ENCODE measurements at regions not wholly inside any gene's neighbourhood (a gene's known extent, or its start where the extent isn't known, plus 50 kb on each side); places are given as distances from the start of the nearest gene placed in this dataset.

GRCh38 chr9:38182321-38182720, 113.3 kb upstream of the SHB start:
- Histone ChIP-seq H2AFZ (ENCODE audit: low read length) (no peak overlapping the region), H3K23ac (ENCODE audit: insufficient read length, low read depth, low read length) (no peak overlapping the region), H3T11ph (ENCODE audit: low read length) (no peak overlapping the region), H3K18ac (ENCODE audit: insufficient read length, low read depth, low read length) (no peak overlapping the region), H3K27ac (ENCODE audit: insufficient read length, low read depth, low read length) (no peak overlapping the region), H4K91ac (ENCODE audit: insufficient read length, low read depth, low read length) (no peak overlapping the region), H3K56ac (ENCODE audit: insufficient read length, low read depth, low read length) (no peak overlapping the region), H3K14ac (ENCODE audit: insufficient read depth, low read length) (no peak overlapping the region), H3K4me2 (ENCODE audit: insufficient read depth, insufficient read length, low read length) (no peak overlapping the region), H3K79me2 (ENCODE audit: insufficient read depth, low read length) (no peaks in the 10 kb centered on the region), H4K8ac (replicated peaks; ENCODE audit: insufficient read length, low read depth, low read length) (no peak overlapping the region), H3K4me1 (ENCODE audit: insufficient read depth, low read length) (no peaks in the 10 kb centered on the region; the same call in 1 of the 2 replicates), H2BK20ac (ENCODE audit: low read depth, low read length, poor library complexity, severe bottlenecking) (no peak overlapping the region), H2BK120ac (ENCODE audit: low read depth, low read length, poor library complexity, severe bottlenecking) (no peak overlapping the region), H2BK12ac (ENCODE audit: insufficient read length, low read depth, low read length) (no peak overlapping the region), H2AK5ac (ENCODE audit: insufficient read length, low read length) (no peak overlapping the region), H4K5ac (ENCODE audit: insufficient read length, low read depth, low read length) (no peak overlapping the region), H4K20me1 (ENCODE audit: control insufficient read depth, insufficient read depth, insufficient read length) (no peaks in the 10 kb centered on the region), H3K9ac (ENCODE audit: extremely low read depth, insufficient read length, low read length) (no peak overlapping the region), H3K23me2 (ENCODE audit: insufficient read length, low read depth, low read length, poor library complexity, severe bottlenecking) (no peaks in the 10 kb centered on the region), H3K4ac (ENCODE audit: low read depth, low read length) (no peak overlapping the region), H3K79me1 (ENCODE audit: insufficient read depth, low read depth, low read length, poor library complexity, severe bottlenecking) (no peaks in the 10 kb centered on the region), H2BK15ac (ENCODE audit: low read depth, low read length) (no peak overlapping the region), H3K27me3 (ENCODE audit: insufficient read depth, low read length) (no peaks in the 10 kb centered on the region), H2BK5ac (ENCODE audit: insufficient read length, low read length) (no peak overlapping the region), H3K9me3 (ENCODE audit: control insufficient read depth, low read depth, low read length) (no peaks in the 10 kb centered on the region)
- no peak for DNase-seq
- Mint-ChIP-seq H3K4me3 (no peak overlapping the region), H3K27ac (no peak overlapping the region), H3K27me3 (ENCODE audit: low read depth) (peaks cover 49% of the 10 kb centered on the region), H3K9me3 (peaks cover 0 to 3% of the 10 kb centered on the region in 2 experiments; a peak in 2 of 5 replicates), H3K4me1 (peaks cover 25 to 36% of the 10 kb centered on the region in 2 experiments), H3K36me3 (ENCODE audit: insufficient read depth in 1 of 3, low read depth in 3 of 3) (no peaks in the 10 kb centered on the region)
- TF ChIP-seq CTCF (conservative IDR thresholded peaks at IDR 0.05), result no peak

Measured in H9 (cell line).